GDM1 (cell line): ENCODE measurements at regions not wholly inside any gene's neighbourhood (a gene's known extent, or its start where the extent isn't known, plus 50 kb on each side); places are given as distances from the start of the nearest gene placed in this dataset.
"Not testable (repeated sequence)": the region's sequence is repeated elsewhere in the genome, so short reads cannot be mapped to it uniquely, and the experiment has no call there.

ENCODE experiments used
- DNase-seq: peaks from one replicate; lab custom pipeline; 2025; lab: John Stamatoyannopoulos, UW

- no peak for DNase-seq
These were observed 51.6 kb upstream of the CNTLN start for GRCh38 chr9:17083258-17083657.

GRCh38 chr9:17082343-17083064 lies 52.3 kb upstream of the CNTLN start:
- DNase-seq, result no peak

GRCh38 chr9:17081814-17082213 lies 53.0 kb upstream of the CNTLN start:
- no peak for DNase-seq

- no peak for DNase-seq
These were observed 53.5 kb upstream of the CNTLN start for GRCh38 chr9:17081351-17081750.

GRCh38 chr9:17075758-17076485 lies 58.9 kb upstream of the CNTLN start:
- DNase-seq, result no peak

- no peak for DNase-seq
These were observed 59.6 kb upstream of the CNTLN start for GRCh38 chr9:17075146-17075757.

- not testable (repeated sequence) for DNase-seq
These were observed 62.3 kb upstream of the CNTLN start for GRCh38 chr9:17072563-17072962.

GRCh38 chr9:17068671-17069070 lies 66.2 kb upstream of the CNTLN start:
- no peak for DNase-seq

GRCh38 chr9:17065062-17065461 lies 69.8 kb upstream of the CNTLN start:
- DNase-seq, result no peak

GRCh38 chr9:17064558-17064957 lies 70.3 kb upstream of the CNTLN start:
- no peak for DNase-seq

GRCh38 chr9:17063535-17064135 lies 71.2 kb upstream of the CNTLN start:
- DNase-seq, result peak; percentile 47

- no peak for DNase-seq
These were observed 72.3 kb upstream of the CNTLN start for GRCh38 chr9:17062497-17062896.

- no peak for DNase-seq
These were observed 74.4 kb upstream of the CNTLN start for GRCh38 chr9:17060450-17060849.

- no peak for DNase-seq
These were observed 75.4 kb upstream of the CNTLN start for GRCh38 chr9:17059465-17059864.

- DNase-seq, result no peak
These were observed 77.1 kb upstream of the CNTLN start for GRCh38 chr9:17057729-17058128.

GRCh38 chr9:17052626-17053025 lies 82.2 kb upstream of the CNTLN start:
- no peak for DNase-seq

GRCh38 chr9:17045381-17045940 lies 89.4 kb upstream of the CNTLN start:
- no peak for DNase-seq

GRCh38 chr9:17031546-17031945 lies 103.3 kb upstream of the CNTLN start:
- DNase-seq, result no peak

GRCh38 chr9:17025281-17025680 lies 109.6 kb upstream of the CNTLN start:
- no peak for DNase-seq

- no peak for DNase-seq
These were observed 110.7 kb upstream of the CNTLN start for GRCh38 chr9:17024129-17024528.

GRCh38 chr9:17021387-17021970 lies 113.4 kb upstream of the CNTLN start:
- DNase-seq, result no peak

GRCh38 chr9:17019398-17019797 lies 115.4 kb upstream of the CNTLN start:
- DNase-seq, result no peak
